GM21528 (cell line): ENCODE measurements at regions not wholly inside any gene's neighbourhood (a gene's known extent, or its start where the extent isn't known, plus 50 kb on each side); places are given as distances from the start of the nearest gene placed in this dataset.

ENCODE experiments used
- ATAC-seq: cut with Tn5 transposase; IDR thresholded peaks from one replicate; pipeline ENCODE4 v1.9.1; 2021; ENCODE audit warnings: mild to moderate bottlenecking, moderate library complexity; ENCODE audit not compliant: unreplicated experiment, low FRiP score

DNA sequence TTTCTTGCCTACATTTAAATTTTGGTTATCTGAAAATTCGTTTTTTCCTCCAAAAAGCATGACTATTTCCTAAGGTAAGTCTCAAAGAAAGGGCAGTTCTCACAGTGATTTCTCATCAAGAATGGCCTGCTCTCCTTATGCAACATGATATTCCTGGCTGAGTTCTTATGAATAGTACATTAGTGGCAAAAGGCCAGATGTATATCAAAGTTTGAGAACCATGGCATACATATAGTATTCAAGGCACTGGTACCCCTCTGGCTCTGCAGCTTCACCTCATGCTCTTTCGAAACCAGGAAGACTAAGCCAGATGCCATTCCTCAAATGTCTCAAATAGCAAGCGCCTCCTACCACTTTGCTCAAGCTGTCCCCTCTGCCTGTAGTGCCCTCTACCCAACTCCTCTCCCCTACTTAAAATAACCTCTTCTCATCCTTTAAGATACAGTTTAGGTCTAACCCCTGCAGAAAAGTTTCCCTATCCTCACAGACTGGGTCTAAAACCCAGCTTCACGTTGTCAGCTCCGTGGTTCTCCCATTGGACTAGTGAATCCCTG, 280.3 kb downstream of the HACE1 start:
- ATAC-seq = no peak

DNA sequence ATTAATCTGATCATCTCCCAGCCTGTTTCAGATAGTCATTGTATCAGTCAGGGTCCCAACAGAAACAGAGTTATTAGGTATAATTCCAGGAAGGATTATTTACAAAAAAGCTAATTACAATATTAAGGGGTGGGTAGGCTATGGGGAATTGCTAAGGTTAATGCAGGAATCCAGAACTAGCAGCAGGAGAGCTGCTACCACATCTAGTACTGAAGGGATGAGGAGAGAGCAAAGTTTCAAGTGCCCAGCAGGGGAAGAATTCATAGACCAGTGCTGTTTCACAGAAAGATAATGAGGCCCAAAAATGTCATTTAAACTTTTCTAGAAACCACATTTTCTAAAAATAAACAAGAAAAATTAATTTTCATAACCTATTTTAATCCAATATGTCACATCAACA, 284.2 kb downstream of the HACE1 start:
- ATAC-seq = no peak

DNA sequence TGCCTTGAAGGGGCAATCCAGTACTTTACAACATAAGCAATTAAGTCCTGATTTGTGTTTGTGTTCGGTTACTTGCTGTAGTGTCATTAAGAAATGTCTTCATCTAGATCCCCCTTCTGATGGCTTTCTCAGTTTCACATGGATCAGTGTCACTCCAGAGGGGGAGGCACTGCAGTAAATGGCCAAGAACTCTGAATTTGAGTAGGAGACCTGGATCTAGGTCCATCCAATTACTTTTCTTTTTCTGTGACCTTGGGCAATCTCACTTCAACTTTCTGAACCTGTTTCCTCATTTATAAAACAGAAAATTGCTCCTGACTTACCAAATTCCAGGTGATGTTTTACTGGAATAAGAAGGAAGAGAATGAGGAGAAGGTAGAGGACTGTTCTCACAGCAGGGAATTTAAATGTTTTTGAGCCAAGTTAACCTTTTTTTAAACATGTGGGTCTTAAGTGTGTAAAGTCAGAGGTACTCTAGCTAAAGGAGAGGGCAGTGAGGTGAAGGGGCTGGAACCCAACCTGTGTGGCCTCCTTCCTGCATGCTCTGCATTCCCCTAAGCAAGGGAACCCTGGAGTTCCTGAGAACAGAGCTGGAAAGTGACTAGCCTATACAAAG, 285.5 kb downstream of the HACE1 start:
- no peak for ATAC-seq

DNA sequence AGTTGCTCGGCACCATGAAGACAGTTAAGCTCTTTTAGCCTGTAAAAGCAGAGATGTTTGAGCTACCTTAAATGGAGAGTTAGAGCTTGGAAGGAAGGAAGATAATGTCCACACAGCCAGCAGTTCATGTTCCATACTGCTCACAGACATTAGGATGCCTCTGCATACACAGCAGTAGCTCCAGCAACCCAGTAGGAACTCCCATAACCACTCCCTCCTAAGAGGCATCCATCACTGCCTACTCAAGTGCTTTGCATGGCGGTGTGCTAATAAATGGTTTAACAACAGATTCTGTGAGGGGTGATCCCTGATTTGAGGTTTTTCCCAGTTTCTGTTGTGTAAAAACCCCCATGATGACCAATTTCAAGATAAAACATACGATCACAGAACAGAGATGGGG, 286.4 kb downstream of the HACE1 start:
- ATAC-seq = no peak

DNA sequence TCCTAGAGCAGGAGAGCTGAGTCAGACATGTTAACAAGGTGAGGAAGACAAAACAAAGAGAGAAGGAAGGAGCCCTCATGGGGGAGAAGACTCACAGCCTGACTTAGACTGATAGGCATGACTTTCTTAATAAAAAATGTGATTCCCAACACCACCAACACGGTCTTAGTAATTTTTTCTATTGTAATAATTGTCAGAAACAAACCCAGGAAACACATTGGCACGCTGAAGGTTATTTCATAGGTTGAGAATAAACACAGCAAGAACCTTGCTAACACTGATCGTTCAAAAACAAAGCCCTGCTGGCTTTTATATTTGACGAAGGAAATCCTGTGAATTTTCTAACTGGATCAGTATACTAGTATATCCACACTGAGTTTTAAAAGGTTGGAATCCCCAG, 286.8 kb downstream of the HACE1 start:
- no peak for ATAC-seq

DNA sequence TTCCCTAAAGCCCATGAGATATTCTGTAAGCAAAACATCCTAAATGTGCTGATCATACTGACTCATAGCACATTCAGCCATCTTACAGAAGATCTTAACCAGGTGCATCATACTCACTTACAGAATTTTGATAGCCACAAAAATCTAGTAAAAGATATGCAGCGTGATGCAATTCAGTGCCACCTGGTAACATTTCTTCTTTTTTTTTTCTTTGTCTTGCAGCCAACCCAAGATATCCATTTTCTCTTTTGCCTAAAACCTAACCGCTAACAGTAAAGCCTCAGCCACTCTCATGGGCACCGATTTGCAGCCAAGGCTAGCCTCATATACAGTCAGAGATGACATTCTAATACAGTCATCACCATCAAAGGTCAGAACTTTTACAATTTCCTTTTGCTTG, 293.3 kb downstream of the HACE1 start:
- ATAC-seq = no peak

DNA sequence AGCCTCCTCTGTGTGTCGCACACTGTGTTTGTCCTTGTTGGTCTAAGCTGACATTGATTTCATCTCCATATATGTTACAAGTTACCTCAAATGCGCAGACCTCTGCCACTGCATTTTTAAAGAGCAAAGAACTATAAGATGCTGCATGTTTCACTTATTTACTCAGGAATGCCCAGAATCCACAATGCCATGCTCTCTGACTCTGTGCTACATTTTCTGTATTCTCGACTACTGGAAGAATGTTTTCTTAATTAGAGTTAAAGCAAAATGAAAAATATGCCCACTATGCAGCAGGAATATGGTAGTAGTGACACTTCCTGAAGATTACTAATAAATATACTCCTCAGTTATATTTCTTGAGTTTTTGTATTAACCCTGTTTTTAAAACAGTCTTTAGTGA, 296.4 kb downstream of the HACE1 start:
- no peak for ATAC-seq

DNA sequence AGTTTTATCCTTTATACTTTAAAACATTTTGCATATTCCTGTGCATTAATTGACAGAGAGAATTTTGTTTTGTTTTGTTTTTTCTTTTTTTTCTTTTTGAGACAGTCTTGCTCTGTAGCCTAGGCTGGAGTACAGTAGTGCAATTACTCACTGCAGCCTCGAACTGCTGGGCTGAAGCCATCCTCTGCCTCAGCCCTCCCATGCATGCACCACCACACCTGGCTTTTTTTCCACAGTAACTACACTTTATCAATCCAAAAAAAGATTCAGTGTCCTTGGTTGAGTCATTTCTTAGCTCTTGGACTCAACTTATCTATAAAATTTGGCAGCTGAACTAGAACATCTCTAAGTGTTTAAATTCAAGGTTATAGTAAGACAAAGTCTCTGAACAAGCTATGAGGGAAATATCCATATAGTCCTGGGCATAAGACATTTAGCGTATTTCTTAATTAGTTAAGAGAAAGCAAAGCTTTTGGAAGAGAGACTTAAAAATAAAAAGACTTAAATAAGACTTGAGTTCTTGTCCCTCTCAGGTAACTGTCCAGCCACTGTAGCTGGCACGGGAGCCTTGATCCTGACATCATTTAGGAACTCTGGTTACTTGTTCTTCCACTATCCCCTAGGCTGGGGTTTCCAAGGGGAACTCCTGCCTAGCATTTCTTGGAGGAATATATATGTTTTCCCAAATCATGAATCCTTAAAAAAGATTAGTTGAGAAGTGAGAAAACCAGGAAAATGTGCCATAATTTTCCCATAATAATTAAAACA, 300.1 kb downstream of the HACE1 start:
- ATAC-seq = no peak

DNA sequence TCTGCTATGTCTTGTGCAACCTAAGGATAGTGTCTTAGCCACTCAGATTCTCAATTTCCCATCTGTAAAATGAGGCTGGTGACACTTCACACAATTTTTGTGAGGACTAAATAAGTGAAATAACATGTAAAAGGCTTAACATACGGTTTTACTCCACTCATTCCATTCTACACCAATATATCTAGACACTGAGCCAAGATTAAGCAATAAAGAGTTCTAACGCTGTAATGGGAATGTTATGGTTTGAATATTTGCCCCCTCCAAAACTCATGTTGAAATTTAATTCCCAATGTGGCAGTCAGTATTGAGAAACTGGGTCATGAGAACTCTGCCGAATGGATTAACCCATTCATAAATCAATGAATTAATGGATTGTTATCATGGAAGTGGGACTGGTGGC, 301.0 kb downstream of the HACE1 start:
- no peak for ATAC-seq

DNA sequence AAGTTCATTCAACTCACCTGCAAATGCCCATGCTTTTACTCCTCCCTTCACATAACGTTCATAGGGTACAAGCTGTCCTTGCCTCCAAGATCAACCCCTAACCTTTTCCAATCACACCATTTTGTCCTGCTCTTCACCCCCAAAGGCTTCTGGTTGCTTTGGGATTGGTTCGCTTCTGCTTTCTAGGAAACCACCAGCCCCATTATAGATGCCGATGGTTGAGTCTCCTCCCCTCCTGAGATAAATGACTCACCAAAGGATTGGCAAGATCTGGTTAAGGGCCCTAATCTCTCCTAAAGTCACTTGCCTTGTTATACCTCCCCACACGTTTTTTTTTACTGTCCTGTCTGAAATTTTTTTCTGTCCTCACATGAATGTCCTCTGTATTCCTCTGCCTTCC, 311.4 kb downstream of the HACE1 start:
- ATAC-seq = no peak

DNA sequence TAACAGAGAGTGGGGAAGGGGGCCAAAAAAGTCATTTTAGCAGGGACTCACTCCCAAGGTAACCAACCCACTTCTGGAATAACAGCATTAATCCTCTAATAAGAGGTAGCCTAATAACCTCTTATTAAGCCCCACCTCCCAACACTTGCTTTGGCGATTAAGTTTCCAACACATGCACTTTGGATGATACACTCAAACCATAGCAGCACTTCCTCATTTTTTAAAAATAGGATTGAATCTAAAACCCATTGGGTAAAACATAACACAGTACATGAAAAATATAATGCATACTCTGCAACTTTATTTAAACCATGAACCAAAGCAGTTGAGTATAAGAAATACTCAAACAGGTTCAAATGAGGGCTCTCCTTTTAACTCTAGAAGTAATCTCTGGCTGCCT, 318.3 kb downstream of the HACE1 start:
- ATAC-seq = no peak

DNA sequence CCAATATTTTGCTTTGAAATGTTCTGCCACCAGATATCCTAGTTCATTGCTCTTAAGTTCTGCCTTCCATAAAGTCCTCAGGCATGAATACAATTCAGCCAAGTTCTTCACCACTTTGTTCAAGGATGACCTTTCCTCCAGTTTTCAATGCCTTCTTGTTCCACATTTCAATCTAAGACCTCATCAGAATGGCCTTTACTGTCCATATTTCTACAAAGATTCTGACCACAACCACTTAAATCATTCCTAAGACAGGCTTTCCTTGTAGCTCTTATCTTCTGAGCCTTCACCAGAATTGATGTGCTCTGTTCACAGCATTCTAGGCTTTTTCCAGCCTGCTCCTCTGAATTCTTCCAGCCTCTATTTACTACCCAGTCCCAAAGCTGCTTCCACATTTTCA, 319.0 kb downstream of the HACE1 start:
- ATAC-seq = no peak

DNA sequence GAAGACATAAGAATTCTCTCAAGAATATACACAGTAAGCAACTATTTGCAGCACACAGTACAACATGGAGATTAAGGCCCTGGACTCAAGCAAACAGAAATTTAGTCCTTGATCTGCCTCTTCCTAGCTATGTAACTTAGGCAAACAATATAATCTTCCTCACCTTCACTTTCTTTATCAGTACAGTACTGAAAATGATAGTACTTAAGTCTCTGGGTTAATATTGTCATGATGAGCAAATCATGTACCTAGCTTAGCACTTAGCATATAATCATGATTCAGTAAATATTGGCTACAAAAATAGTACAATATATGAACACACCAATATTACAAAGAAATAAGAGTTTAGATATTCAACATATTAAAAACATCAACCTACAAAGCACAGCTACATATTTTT, 320.5 kb downstream of the HACE1 start:
- no peak for ATAC-seq

DNA sequence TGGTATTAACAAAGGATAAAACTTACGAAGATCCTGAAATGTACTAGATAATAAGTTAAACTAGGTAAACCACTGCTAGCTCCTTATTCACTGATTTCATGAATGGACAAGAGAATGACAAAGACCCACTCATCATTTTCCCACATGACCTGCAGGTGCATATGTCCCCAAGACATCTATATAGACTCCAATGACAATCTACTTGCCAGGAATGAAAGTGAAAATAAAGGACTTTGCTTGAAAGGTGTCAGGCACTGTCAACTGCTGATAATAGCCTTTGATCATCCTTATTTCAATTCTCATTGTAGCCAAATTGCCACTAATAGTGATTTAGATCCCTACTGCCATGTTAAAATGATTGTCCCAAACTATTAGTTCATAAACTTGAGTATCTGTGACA, 321.8 kb downstream of the HACE1 start:
- ATAC-seq = no peak

DNA sequence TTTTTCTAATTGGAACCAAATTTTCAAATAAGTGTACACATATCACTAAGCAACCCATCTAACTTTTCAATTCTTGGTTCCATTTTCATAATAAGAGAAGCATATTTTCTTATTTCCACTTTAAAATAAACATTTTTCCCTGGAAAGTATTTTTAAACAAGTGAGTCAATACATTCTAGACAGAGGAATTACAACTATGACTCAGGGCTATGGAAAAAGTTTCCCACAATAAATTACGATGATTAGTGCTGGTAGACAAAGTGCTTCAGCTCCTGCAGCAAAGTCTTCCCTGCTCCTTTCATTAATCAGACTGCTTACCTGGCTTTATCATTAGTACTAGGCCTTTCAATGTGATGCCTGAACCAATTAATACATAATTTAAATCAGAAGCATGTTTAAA, 322.5 kb downstream of the HACE1 start:
- no peak for ATAC-seq

DNA sequence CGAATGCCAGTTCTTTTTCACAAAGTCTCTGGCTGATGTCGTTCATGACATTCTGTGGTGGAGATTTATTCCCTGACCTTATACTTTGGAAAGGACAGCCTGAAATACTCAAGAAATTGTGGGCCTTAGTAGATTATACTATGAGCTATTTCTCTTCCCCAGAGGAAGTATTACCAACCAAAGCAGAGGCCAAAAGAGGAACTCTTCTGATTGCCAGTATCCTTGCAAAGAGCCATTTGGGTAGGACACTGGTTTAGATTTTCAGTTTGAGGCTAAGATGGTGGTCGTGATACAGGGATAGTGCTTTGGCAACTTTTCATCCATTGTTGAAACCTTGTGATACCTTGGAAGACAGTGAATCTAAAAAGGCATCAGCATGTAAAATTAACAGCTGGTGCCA, 327.3 kb downstream of the HACE1 start:
- ATAC-seq = no peak

DNA sequence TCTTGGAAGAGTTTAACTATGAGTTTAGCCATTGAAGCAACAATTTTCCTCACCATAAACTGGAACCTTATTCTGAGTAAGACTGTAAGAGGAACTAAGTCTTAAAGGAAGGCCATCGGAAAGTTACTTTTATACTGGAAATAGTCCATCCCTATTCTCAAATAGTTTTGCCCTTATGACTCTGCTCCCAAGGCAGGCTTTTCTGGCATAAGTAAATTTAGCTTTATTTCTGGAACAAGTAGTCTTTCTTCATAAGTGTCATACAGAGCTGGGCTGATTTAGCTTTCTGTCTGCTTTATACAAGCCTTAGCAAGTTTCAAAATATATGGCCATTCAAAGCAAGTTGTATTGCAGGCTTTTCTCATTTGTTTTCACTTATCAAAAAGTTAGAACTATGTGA, 328.1 kb downstream of the HACE1 start:
- no peak for ATAC-seq

DNA sequence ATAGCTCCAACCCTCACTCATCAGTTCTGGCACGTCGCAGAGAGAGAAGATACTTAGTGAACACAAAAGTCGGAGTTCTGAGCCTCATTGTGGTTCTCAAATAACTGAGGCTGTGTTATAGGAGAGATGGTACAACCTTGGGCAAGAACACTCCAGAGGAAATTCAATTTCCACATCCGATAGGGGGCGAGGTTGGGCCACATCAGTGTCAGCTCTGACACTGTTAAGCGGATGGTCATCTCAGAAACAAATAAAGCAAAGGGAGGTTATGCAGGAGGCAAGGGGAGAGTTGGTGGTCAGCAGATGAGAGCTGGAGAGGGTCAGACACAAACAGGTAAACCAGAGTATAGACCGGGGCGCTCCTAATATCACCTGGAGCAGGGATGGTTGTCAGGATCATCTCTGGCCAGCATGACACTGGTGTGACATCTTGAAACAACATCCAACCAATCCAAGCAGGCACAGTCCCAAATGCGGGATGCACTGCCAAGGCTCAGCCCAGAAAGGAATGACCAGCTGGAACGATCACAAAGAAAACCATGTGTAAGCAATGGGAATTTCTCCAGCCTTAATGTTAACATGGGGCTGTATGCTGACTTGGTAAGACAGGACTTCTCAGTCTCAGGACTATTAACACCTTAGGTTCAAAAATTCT, 331.8 kb downstream of the HACE1 start:
- no peak for ATAC-seq

DNA sequence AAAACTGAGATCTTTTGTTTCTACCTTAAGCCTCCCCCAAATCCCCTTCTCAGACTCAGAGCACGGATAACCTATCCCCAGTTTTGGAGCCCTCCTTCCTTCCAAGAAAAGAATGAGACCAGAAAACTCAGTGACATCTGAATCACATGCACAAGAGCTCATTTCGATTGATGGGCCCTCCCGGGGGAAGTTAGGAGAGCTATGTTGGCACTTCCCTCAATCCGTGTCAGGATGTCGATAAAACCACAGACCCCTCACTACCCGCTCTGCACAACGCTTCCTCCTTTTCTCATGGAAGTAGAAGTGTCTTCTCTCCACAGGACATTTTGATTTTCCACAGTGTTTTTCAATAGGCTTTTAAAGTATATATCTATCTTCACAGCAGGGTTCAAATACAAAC, 332.4 kb downstream of the HACE1 start:
- no peak for ATAC-seq

DNA sequence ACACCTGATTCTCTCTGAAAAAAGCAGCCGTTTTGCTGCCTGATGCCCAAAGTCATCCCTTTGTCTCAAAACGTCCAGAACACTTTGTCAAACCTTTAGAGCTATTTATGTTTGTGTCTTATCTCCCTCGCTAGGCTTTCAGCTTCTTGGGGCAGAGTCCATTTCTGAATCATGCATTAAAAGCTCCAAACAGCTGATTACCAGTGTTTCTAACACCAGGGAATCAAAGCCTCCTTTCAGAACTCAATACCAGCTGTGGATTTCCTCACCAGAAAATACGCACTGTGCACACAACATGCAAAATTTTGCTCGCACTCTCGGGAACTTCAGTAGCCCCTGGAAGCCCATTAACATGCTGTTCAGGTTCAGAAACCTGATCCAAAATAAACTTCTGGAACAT, 333.3 kb downstream of the HACE1 start:
- no peak for ATAC-seq

DNA sequence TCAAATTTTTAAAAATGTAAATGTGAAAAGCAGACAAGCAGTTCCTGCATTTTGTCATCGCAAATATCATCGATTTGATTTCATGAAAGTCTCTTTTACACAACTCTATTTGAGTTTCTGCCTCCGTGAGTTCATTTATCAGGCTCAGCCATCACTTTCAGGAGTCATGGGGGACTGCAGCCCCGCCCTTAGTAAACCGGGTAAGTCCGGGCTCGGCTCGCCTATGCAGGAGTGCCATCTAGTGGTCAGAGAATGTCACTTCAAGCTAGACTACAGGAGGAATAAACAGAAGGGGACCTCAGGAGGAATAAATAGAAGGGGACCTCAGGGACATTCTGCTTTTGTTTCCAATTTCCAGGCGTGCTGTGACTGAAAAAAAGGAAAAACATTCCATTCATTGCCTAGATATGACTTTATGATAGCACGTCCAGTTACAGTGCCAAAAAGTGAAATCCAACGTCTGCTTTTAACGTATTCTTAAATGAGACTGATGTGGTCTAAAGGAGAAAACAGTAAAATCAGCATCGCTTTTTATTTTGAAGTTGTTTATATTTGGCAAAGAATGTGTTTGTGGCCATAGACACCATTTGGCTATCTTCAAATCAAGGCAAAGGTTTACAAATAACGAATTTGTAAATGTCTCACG, 333.9 kb downstream of the HACE1 start:
- ATAC-seq = peak; percentile 99
